MG63 (cell line): ENCODE measurements at regions not wholly inside any gene's neighbourhood (a gene's known extent, or its start where the extent isn't known, plus 50 kb on each side); places are given as distances from the start of the nearest gene placed in this dataset.

ENCODE experiments used
- DNase-seq: peaks from one replicate; pipeline ENCODE4 v3.0.0-alpha.2; 2020
- H3K27me3 ChIP-seq: fragments of 250-450 bp; sonication (Bioruptor Pico); 2 replicates; pipeline ENCODE4 v1.5.1; 2020; ENCODE audit warnings: mild to moderate bottlenecking, moderate library complexity
- H3K36me3 ChIP-seq: fragments of 250-450 bp; sonication (Bioruptor Pico); 2 replicates; pipeline ENCODE4 v1.5.1; 2020; ENCODE audit warnings: mild to moderate bottlenecking, moderate library complexity
- H3K4me3 ChIP-seq: fragments of 250-450 bp; sonication (Bioruptor Pico); 2 replicates; pipeline ENCODE4 v1.5.1; 2020; ENCODE audit warnings: mild to moderate bottlenecking, moderate library complexity
- H3K9me3 ChIP-seq: fragments of 250-450 bp; sonication (Bioruptor Pico); 2 replicates; pipeline ENCODE4 v1.5.1; 2020; ENCODE audit warnings: mild to moderate bottlenecking, moderate library complexity

DNA sequence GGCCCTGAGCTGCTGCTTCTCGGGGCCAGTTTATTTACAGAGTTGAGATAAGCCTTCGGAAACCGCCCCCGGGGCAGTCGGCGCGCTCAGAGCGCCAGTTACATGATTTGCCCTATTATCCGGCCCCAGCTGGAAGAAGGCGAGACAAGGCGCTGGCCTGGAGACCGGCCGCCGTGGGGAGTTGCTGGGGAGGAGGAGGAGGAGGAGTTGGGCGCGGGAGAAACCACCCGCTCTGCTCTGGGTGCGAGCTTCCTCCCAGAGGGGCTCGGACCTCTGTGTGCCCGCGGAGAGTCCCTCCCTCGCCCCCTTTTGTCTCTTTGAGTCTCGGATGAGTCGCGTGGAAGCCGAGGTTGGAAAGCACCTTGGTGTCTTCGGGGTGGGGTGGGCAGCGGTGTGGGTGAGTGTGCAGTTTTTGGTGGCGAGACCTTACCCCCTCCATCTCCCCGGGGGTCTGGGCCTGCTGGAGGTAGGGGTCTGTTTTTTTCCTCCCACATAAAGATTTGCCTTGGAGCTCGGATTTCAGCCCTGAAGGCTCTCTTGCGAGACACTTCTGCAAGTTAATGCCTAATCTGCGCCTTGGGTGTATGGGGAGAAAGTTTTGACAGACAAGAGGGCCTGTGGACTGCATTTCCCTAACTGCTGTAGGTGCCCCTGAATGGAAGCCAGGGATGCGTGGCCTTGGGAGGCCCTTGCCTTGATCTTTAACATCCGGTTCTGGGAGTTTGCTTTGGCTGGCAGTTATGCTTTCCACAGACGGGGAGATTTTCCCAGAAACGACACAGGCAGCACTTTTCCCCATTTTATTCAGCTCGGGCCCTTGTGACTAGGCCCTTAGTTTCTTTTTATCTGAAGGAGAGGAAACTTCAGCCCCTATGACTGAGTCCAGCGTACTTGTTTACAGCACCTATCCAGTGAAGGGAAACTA, 80.0 kb downstream of the NDUFS5 start:
- H3K36me3 ChIP-seq: no peaks in the 10 kb centered on the region
- no peaks in the 10 kb centered on the region for H3K27me3 ChIP-seq
- DNase-seq: peak; percentile 65
- no peaks in the 10 kb centered on the region for H3K9me3 ChIP-seq
- peak overlapping the region; percentile 71 for H3K4me3 ChIP-seq

DNA sequence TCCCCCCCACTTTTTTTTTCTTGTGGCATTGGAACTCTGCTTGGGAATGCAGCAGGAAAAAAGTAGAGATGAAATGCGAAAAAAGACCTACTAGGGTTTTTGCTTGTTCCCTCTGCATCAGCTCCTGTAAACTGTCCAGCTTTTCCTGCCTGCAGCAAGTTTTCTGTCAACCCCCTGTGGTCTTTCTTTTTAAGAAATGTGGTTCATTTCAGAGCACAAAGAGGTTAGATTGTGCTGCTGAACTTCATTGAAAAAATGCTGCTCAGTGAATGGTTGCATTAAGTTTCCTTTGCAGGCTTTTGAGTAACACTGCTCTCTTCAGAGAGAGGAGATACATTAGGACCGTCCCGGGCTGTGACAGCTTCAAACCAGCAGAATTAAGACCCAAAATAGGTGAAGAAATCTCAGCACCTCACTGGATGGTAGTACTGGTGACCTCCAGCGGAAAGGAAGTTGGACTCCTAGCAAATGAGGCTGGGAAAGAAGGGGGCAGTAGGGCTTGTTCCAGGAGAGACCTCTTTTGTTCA, 80.7 kb downstream of the NDUFS5 start:
- no peak for DNase-seq
- no peaks in the 10 kb centered on the region for H3K36me3 ChIP-seq
- no peaks in the 10 kb centered on the region for H3K9me3 ChIP-seq
- H3K27me3 ChIP-seq: no peaks in the 10 kb centered on the region
- peak overlapping the region; percentile 71 for H3K4me3 ChIP-seq

DNA sequence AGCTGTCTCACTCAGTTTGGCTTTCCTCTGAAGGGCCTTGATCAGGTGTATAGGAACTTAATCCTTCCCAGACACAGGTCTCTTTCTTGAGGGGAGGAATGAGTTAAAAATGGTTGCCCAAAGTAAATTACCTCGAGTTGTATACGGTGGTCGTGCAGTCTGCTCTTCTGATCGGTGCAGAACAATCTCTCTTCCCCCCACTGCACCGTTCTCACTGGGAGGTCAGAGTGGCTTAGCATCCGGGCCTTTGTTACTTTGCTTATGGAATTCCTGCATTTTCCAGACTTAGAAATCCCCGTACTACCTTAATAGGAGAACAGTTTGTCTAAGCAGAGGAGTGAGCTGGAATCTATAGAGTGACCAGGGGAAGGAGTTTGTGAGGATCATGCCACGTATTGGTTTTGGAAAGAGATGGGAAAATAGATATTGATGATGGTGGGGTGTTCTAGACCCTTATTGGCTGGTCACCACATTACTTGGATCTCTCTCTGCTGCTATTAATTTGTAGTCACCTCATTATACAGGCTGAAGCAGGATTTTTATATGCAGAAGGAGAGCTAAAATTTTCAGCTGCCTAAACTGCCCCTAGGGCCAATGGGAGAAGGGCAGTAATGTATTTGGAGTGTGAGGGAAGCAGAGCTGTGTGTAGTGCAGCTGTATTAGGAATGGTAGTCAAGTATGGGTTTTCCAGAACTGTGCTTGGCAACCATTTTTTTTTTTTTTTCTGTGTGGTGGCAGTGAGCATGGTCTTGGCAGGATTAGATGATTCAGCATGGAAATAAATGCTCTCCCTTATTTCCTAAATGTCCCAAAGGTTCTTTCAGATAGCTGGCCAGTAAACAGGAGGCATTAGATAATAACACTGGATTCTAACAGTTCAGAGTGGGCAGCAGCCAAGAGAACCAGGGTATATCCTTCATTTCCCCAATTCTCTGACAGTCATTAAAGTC, 81.5 kb downstream of the NDUFS5 start:
- H3K27me3 ChIP-seq: no peaks in the 10 kb centered on the region
- DNase-seq: no peak
- no peaks in the 10 kb centered on the region for H3K9me3 ChIP-seq
- no peaks in the 10 kb centered on the region for H3K36me3 ChIP-seq
- H3K4me3 ChIP-seq: peak overlapping the region; percentile 71

- Histone ChIP-seq H3K36me3 (no peaks in the 10 kb centered on the region), H3K4me3 (no peak overlapping the region), H3K9me3 (no peaks in the 10 kb centered on the region), H3K27me3 (no peaks in the 10 kb centered on the region)
- no peak for DNase-seq
Measured at GRCh38 chr1:39109644-39110043, 83.5 kb downstream of the NDUFS5 start.

DNA sequence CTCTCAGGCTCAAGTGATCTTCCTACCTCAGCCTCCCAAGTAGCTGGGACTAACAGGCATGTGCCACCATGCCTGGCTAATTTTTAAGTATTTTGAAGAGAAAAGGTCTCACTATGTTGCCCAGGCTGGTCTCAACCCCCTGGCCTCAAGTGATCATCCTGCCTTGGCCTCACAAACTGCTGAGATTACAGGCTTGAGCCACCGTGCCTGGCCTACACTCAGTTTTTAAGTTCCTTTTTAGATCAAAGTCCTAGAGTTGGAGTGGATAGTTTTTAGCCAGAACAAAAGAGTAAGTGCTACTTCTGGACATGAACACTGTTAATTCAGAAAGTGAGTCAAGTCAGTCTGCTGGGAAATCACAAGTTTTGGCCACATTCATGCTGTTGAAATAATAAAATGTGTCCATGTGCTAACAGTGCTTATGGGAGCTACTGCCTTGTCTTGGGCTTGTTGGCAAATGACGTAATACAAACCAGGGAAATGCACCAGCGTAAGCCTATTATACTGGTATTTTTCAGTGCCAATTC, 84.2 kb downstream of the NDUFS5 start:
- no peak overlapping the region for H3K4me3 ChIP-seq
- no peaks in the 10 kb centered on the region for H3K27me3 ChIP-seq
- no peaks in the 10 kb centered on the region for H3K9me3 ChIP-seq
- no peaks in the 10 kb centered on the region for H3K36me3 ChIP-seq
- peak; percentile 52 for DNase-seq

GRCh38 chr1:39110882-39111281, 84.7 kb downstream of the NDUFS5 start:
- no peak for DNase-seq
- no peaks in the 10 kb centered on the region for H3K9me3 ChIP-seq
- no peaks in the 10 kb centered on the region for H3K27me3 ChIP-seq
- H3K36me3 ChIP-seq: no peaks in the 10 kb centered on the region
- H3K4me3 ChIP-seq: no peak overlapping the region

DNA sequence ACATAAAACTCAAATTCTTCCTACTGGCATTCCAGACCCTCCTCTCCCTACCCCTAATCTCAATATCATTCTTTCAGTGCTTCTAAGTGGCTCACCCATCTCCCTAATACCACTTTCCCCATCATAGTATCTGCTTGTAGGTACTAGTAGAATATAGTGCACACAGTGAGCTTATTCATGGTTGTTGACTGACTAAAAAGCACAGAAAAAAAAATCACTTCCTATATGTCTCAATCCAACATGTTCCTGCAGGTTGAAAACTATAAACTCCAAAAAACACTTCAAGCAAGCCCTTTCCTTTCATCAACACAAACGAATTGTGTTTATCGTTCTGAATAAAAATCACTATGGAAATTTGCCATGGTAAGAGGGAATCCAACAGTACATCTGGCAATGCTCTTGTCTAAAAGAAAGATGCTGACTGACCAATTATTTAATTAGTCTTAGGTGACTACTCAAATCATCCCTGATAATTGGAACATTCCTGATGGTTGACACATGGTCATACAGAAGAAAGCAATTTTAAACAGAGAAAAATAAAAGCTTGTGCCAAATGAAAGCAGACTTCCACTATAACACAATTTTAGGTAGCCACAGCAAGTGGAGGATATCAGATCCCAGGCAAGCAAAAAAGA, 87.1 kb downstream of the NDUFS5 start:
- no peak for DNase-seq
- H3K27me3 ChIP-seq: no peaks in the 10 kb centered on the region
- H3K36me3 ChIP-seq: no peaks in the 10 kb centered on the region

DNA sequence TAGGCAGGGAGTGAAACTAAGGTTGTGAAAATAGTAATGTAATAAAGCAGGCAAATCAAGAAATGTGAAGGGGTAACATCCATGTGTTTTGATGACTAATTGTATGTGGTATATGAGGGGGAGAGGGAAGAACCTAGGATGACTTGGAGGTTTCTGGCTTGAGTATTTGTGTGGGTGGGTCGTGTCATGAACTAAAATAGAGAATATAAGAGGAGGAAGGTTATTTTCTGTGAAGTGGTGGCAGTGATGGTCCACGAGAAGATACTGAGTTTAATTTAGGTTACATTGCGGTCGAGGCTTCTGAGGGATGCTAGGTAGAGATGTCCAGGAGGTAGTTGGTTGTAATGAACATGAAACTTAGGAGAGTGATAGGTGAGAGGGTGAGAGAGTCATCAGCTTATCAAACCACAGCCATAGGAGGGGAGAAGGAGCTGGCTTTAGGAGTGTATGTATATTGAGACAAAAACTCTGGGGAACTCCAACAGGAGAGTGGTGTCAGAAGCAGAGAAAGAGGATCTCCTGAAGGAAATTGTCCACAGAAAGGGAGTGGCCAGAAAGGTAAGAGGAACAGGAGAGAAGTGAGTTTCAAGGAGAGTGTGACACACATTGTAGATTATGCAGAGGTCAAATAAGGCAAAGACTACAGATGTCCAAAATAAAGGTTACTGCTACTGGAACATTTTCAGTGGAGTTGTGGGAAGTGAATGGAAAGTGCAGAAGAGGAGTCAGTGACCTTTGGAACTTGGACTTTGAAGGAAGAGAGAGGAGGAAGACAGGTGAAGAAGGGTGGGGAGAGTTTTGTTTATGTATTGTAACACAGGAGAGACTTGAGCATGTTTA, 89.0 kb upstream of the MACF1 start:
- H3K9me3 ChIP-seq: no peaks in the 10 kb centered on the region
- H3K27me3 ChIP-seq: no peaks in the 10 kb centered on the region
- DNase-seq: peak; percentile 38
- H3K36me3 ChIP-seq: no peaks in the 10 kb centered on the region
- no peak overlapping the region for H3K4me3 ChIP-seq

More for the DNA sequence above, 87.1 kb downstream of the NDUFS5 start:
- H3K4me3 ChIP-seq: no peak overlapping the region
- H3K9me3 ChIP-seq: no peaks in the 10 kb centered on the region

DNA sequence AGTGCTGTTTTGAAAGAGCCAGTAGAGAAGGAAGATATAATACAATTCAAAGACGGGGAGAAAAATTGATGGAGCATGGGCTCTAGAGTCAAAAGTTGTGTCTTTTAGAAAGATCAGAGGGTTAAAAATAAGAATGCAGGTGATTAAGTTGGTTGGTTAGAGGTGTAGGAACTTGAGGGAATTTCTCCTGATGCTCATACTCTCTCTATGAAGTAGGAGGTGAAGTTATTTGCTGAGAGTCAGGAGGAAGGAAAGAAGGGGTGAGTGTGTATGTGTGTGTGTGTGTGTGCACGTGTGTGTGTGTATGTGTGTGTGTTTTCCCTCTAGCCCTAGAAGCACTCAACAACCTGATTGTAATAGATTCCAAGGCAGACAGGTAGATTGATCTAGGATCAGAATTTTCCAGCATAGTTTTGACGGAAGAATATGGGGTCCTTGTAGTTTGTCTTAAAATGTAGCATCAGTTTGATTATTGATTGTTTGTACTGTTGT, 88.3 kb upstream of the MACF1 start:
- Histone ChIP-seq H3K36me3 (no peaks in the 10 kb centered on the region), H3K9me3 (no peaks in the 10 kb centered on the region), H3K27me3 (no peaks in the 10 kb centered on the region), H3K4me3 (no peak overlapping the region)
- DNase-seq: no peak

DNA sequence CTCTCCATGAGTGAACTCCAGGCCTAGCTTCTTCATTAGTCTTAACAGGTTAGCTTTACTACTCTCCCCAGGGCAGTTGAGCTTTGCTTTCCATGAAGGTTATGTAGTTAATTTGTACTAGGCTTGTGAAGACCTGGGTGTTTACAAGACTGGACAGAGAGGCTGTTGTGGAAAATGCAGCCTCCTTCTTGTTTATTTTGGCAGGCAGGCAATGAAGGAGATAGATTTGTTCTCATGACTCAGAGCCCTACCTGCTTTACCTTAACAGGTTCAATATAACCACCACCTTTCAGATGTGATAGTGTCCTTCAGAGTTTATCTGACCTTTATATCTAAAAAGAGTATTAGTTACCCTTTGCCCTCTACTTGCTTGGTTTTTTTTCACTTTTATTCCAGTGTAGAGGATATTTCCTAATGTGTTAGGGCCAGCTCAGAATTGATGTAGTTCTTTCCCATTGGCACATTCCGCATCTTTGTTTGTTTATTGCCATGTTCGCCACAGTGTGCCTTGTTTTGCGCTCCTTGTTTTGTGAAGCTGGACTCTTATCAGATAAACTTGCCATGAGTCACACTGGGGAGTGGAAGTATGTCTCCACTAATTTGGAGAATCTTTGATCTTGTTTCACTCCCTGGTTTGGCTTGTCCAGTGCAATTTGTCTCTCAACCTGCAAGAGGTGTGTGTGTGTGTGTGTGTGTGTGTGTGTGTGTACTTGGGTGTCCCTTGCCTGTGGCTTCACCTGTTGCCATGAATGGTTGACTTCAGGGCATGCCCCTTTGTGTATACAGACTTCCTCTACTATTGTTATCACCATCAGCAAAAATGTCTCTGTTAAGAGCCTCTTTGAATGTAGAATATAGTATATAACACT, 87.4 kb upstream of the MACF1 start:
- Histone ChIP-seq H3K27me3 (no peaks in the 10 kb centered on the region), H3K36me3 (no peaks in the 10 kb centered on the region), H3K4me3 (no peak overlapping the region), H3K9me3 (no peaks in the 10 kb centered on the region)
- no peak for DNase-seq

- no peak for DNase-seq
- Histone ChIP-seq H3K27me3 (no peaks in the 10 kb centered on the region), H3K4me3 (no peak overlapping the region), H3K9me3 (no peaks in the 10 kb centered on the region), H3K36me3 (no peaks in the 10 kb centered on the region)
Measured at GRCh38 chr1:39117899-39118450, 86.5 kb upstream of the MACF1 start.

GRCh38 chr1:39122056-39122455, 82.4 kb upstream of the MACF1 start:
- Histone ChIP-seq H3K27me3 (no peaks in the 10 kb centered on the region), H3K36me3 (peaks cover 8% of the 10 kb centered on the region), H3K4me3 (no peak overlapping the region), H3K9me3 (no peaks in the 10 kb centered on the region)
- DNase-seq: no peak

GRCh38 chr1:39124282-39124681, 80.2 kb upstream of the MACF1 start:
- no peaks in the 10 kb centered on the region for H3K9me3 ChIP-seq
- H3K36me3 ChIP-seq: peaks cover 8% of the 10 kb centered on the region
- no peak overlapping the region for H3K4me3 ChIP-seq
- DNase-seq: no peak
- no peaks in the 10 kb centered on the region for H3K27me3 ChIP-seq

DNA sequence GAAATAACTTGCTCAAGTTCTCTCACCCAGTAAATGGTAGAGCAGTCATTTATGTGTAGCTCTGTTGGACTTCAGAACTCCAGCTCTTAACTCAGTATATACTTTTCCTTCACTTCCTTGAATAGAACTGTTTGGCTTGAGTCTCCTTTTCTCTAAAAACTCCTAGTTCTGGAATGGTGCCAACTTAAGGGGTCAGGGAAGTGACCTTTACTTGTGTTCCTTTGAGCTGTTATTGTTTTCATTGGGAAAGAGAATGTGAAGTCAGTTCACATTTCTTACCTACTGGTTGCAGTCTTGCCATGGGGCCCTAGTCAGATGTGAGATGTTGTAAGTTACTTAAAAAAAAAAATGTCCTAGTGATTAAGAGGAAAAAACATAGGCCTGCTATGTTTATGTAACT, 77.0 kb upstream of the MACF1 start:
- DNase-seq: no peak
- no peaks in the 10 kb centered on the region for H3K9me3 ChIP-seq

More for the DNA sequence above, 77.0 kb upstream of the MACF1 start:
- no peak overlapping the region for H3K4me3 ChIP-seq
- H3K36me3 ChIP-seq: peaks cover 8% of the 10 kb centered on the region
- no peaks in the 10 kb centered on the region for H3K27me3 ChIP-seq
